A549 (cell line): ENCODE measurements at regions not wholly inside any gene's neighbourhood (a gene's known extent, or its start where the extent isn't known, plus 50 kb on each side); places are given as distances from the start of the nearest gene placed in this dataset.
"Not testable (repeated sequence)": the region's sequence is repeated elsewhere in the genome, so short reads cannot be mapped to it uniquely, and the experiment has no call there.

ENCODE experiments used
- ATAC-seq, 2 experiments: fragments of 200-7000 bp in 1 of 2; fragments of >200 bp in 1 of 2; cut with Nextera tagmentation in 1 of 2; cut with Tn5 transposase in 1 of 2; 3 replicates each; pipeline versions ENCODE4 v1.8.0 to v1.9.1; 2018 to 2020; ENCODE audit warnings: mild to moderate bottlenecking in 1 of 2, moderate library complexity in 1 of 2
- CTCF ChIA-PET: fragments of 300-600 bp; sonication (Branson Sonifier 250); formaldehyde crosslinking; extraction: SDS; loops from one replicate; lab custom pipeline; 2021; ENCODE audit warnings: antibody characterized with exemption, inconsistent platforms; lab: Yijun Ruan, JAX
- POLR2A ChIA-PET: fragments of 350-600 bp; formaldehyde crosslinking; extraction: SDS; loops from one replicate; lab custom pipeline; 2021; ENCODE audit warnings: antibody characterized with exemption, inconsistent platforms; lab: Yijun Ruan, JAX
- DNase-seq, 2 experiments: peaks; one replicate each; pipeline versions ENCODE4 v3.0.0 to v3.0.0-alpha.2; 2011 to 2016; ENCODE audit warnings: low read depth in 1 of 2, low spot score in 1 of 2
- FAIRE-seq: peaks from 2 replicates; lab custom pipeline; 2011; peaks lifted over from hg19 to GRCh38; lab: Jason Lieb, UNC
- H3K27ac ChIP-seq, 2 experiments: fragments of >200 bp; sonication (Bioruptor Twin); formaldehyde crosslinking; 3 replicates each; pipeline ENCODE4 v1.5.1; 2016 to 2017
- H3K4me1 ChIP-seq: fragments of >200 bp; sonication (Bioruptor Twin); formaldehyde crosslinking; 3 replicates; pipeline ENCODE4 v1.6.1; 2016
- H3K4me2 ChIP-seq: fragments of >200 bp; sonication (Bioruptor Twin); formaldehyde crosslinking; 3 replicates; pipeline ENCODE4 v1.6.1; 2016
- H3K4me3 ChIP-seq: fragments of >200 bp; sonication (Bioruptor Twin); formaldehyde crosslinking; 3 replicates; pipeline ENCODE4 v1.5.1; 2016
- H3K9me3 ChIP-seq: fragments of >200 bp; sonication (Bioruptor Twin); formaldehyde crosslinking; 3 replicates; pipeline ENCODE4 v1.6.1; 2016
- BCL3 ChIP-seq: fragments of >200 bp; sonication (Bioruptor Twin); formaldehyde crosslinking; IDR thresholded peaks from 3 replicates; pipeline ENCODE4 v1.6.1; 2016
- CBX8 ChIP-seq: fragments of 200-600 bp; sonication (generic); IDR thresholded peaks from 2 replicates; pipeline ENCODE4 v1.6.1; 2016
- CEBPB ChIP-seq, 2 experiments: fragments of >200 bp in 1 of 2; sonication (Bioruptor Twin) in 1 of 2; formaldehyde crosslinking in 1 of 2; IDR thresholded peaks; 2 replicates each; pipeline ENCODE4 v1.6.1; 2012 to 2016
- ESRRA ChIP-seq: fragments of 150-350 bp; IDR thresholded peaks from 2 replicates; pipeline ENCODE4 v1.6.1; 2014; ENCODE audit warnings: mild to moderate bottlenecking, low read length, borderline replicate concordance
- FOSL2 ChIP-seq, 2 experiments: fragments of 450-650 bp in 1 of 2; fragments of >200 bp in 1 of 2; sonication (Bioruptor Twin) in 1 of 2; formaldehyde crosslinking; IDR thresholded peaks; 2 replicates each; pipeline versions ENCODE4 v1.5.0 to v1.6.1; 2016 to 2020; ENCODE audit warnings: mild to moderate bottlenecking in 1 of 2, moderate library complexity in 1 of 2
- HOXA7 ChIP-seq: fragments of 250-450 bp; sonication (Bioruptor Pico); IDR thresholded peaks from 2 replicates; pipeline ENCODE4 v1.5.0; 2020; ENCODE audit warnings: mild to moderate bottlenecking, moderate library complexity
- KDM1A ChIP-seq: fragments of 200-600 bp; sonication (generic); IDR thresholded peaks from 2 replicates; pipeline ENCODE4 v1.6.1; 2016; ENCODE audit warnings: low read depth, mild to moderate bottlenecking
- KDM5A ChIP-seq: fragments of 200-600 bp; sonication (generic); IDR thresholded peaks from 2 replicates; pipeline ENCODE4 v1.6.1; 2016; ENCODE audit warnings: antibody characterized with exemption, mild to moderate bottlenecking
- MAX ChIP-seq: IDR thresholded peaks from 2 replicates; pipeline ENCODE4 v1.6.1; 2012
- MYC ChIP-seq: IDR thresholded peaks from 2 replicates; pipeline ENCODE4 v1.6.1; 2012; ENCODE audit warnings: mild to moderate bottlenecking, inconsistent platforms, low read length, improper control_type of control experiment, borderline replicate concordance
- NPAS2 ChIP-seq: fragments of 250-450 bp; sonication (Bioruptor Pico); IDR thresholded peaks from 2 replicates; pipeline ENCODE4 v1.8.0; 2022; ENCODE audit warnings: mild to moderate bottlenecking, moderate library complexity, borderline replicate concordance
- PHF8 ChIP-seq: fragments of 200-600 bp; sonication (generic); IDR thresholded peaks from 2 replicates; pipeline ENCODE4 v1.6.1; 2016; ENCODE audit warnings: low read depth, mild to moderate bottlenecking, antibody characterized with exemption, moderate library complexity, borderline replicate concordance
- RAD21 ChIP-seq, 2 experiments: fragments of >200 bp in 1 of 2; sonication (Bioruptor Twin) in 1 of 2; formaldehyde crosslinking in 1 of 2; IDR thresholded peaks in 1 of 2; conservative IDR thresholded peaks in 1 of 2; 2 replicates in 1 of 2; 3 replicates in 1 of 2; pipeline ENCODE4 v1.6.1; 2012 to 2018; ENCODE audit warnings: inconsistent platforms in 1 of 2
- RCOR1 ChIP-seq: fragments of 150-350 bp; IDR thresholded peaks from 2 replicates; pipeline ENCODE4 v1.6.1; 2014; ENCODE audit warnings: antibody characterized with exemption, low read length, low read depth
- RFX5 ChIP-seq: fragments of 450-650 bp; IDR thresholded peaks from 2 replicates; pipeline ENCODE4 v1.7.1; 2014; ENCODE audit warnings: antibody characterized with exemption, mild to moderate bottlenecking, moderate library complexity
- SMC3 ChIP-seq: fragments of >200 bp; sonication (Bioruptor Twin); formaldehyde crosslinking; IDR thresholded peaks from 3 replicates; pipeline ENCODE4 v1.6.1; 2018; ENCODE audit warnings: inconsistent platforms
- SREBF2 ChIP-seq: fragments of 450-650 bp; IDR thresholded peaks from 2 replicates; pipeline ENCODE4 v1.6.1; 2014; ENCODE audit warnings: mild to moderate bottlenecking, moderate library complexity
- USF2 ChIP-seq: fragments of 450-650 bp; IDR thresholded peaks from 2 replicates; pipeline ENCODE4 v1.6.1; 2014; ENCODE audit warnings: antibody characterized with exemption
- ZNF302 ChIP-seq: fragments of 250-450 bp; sonication (Bioruptor Pico); IDR thresholded peaks from 2 replicates; pipeline ENCODE4 v1.9.0; 2021; ENCODE audit warnings: inconsistent platforms, mild to moderate bottlenecking, moderate library complexity
- WGBS: methylation state at CpG from one replicate; pipeline ENCODE4 v1.1.6; 2017; ENCODE audit errors: missing lambda C conversion rate; 5-methylcytosine and 5-hydroxymethylcytosine counted together
- TF ChIP-seq, protein P1 (sequence below): fragments of >200 bp; sonication (Bioruptor Twin); formaldehyde crosslinking; IDR thresholded peaks from 3 replicates; pipeline ENCODE4 v1.5.1; 2016

GRCh38 chr12:104887452-104887851 is 70.6 kb downstream of the SLC41A2 start (continued):
- TF ChIP-seq BCL3 (no peak), HOXA7 (CRISPR knock-in tag) (no peak), SREBF2 (no peak), ESRRA (no peak), RFX5 (no peak), CBX8 (no peak), RCOR1 (no peak), PHF8 (no peak), ZNF302 (CRISPR knock-in tag) (no peak)
- TF ChIP-seq, protein P1, sequence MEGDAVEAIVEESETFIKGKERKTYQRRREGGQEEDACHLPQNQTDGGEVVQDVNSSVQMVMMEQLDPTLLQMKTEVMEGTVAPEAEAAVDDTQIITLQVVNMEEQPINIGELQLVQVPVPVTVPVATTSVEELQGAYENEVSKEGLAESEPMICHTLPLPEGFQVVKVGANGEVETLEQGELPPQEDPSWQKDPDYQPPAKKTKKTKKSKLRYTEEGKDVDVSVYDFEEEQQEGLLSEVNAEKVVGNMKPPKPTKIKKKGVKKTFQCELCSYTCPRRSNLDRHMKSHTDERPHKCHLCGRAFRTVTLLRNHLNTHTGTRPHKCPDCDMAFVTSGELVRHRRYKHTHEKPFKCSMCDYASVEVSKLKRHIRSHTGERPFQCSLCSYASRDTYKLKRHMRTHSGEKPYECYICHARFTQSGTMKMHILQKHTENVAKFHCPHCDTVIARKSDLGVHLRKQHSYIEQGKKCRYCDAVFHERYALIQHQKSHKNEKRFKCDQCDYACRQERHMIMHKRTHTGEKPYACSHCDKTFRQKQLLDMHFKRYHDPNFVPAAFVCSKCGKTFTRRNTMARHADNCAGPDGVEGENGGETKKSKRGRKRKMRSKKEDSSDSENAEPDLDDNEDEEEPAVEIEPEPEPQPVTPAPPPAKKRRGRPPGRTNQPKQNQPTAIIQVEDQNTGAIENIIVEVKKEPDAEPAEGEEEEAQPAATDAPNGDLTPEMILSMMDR = no peak

DNA sequence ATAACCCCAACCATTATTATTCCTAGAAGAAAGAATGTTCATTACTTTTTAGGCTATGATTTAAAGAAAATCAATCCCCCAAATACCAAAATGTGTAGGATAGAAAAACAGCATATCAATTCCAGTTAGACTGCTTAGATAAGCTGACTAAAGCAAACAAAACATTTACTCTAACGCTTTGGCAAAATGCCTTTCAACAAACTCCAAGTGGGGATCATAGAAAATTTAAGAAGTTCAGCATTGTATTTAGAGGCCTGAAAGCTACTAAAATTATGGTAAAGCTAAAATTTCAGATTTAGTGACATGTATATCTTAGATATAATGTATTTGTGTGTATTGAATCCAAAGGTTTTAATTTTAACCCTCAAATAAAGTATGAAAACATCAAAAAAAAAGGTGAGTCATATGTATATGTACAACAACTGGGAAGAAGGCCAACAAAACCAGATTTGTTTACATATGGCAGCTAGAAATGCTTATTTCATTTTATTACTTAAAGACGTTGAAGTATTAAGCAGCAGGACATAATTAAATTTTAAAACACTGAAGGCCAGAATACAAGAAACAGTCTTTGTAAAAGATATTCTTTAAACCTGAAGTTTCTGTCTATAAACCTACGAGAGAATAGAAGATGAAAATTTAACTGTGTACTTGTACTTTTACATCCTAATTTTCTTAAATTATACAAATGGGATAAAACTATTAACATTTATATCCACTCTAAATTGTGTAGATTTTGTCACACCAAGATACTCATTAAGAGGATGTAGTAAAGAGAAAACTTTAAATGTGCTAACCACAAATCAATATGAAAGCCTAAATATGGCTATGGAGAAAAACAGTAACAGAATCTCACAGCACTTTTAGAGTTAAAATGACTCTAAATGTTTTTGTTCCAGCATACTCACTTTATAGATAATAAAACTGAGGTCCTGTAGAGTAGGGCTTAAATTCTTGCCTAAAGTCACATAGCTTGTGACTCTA is 71.4 kb downstream of the SLC41A2 start:
- ATAC-seq (no peak), FAIRE-seq (peak; percentile 32), DNase-seq (no peak)
- peak overlapping the region; percentile 52 for H3K4me2 ChIP-seq
- POLR2A ChIA-PET = no interaction called here
- no peak overlapping the region for H3K4me3 ChIP-seq
- CTCF ChIA-PET = interaction anchor here (0.7 to 0.8 kb wide), 2 partner anchors 10 to 13 kb away, joined by 3 to 4 read pairs; no protein-coding TSS in a partner anchor
- peaks cover 21% of the 10 kb centered on the region for H3K4me1 ChIP-seq
- H3K9me3 ChIP-seq = no peaks in the 10 kb centered on the region
- no peak for TF ChIP-seq FOSL2 (IDR thresholded peaks at IDR 0.05)
- TF ChIP-seq FOSL2 (CRISPR knock-in tag; IDR thresholded peaks at IDR 0.05) = peak; percentile 67
- no peak for TF ChIP-seq USF2
- WGBS = 42% methylated on average over 3 of the region's 3 CpGs
- no peak overlapping the region for H3K27ac ChIP-seq

- H3K27ac ChIP-seq, ATAC-seq, H3K9me3 ChIP-seq, DNase-seq, H3K4me1 ChIP-seq, H3K4me2 ChIP-seq, POLR2A ChIA-PET, FAIRE-seq, H3K4me3 ChIP-seq: not testable (repeated sequence)
- CTCF ChIA-PET = interaction anchor here (2.4 kb wide), 1 partner anchor 497 kb away, joined by 17 read pairs; no protein-coding TSS in a partner anchor
- WGBS = 88% methylated on average over 3 of the region's 3 CpGs
Observed at GRCh38 chr12:104878858-104879257, 79.2 kb downstream of the SLC41A2 start.

GRCh38 chr12:104877103-104877705 is 80.9 kb downstream of the SLC41A2 start:
- Histone ChIP-seq H3K4me3 (no peak overlapping the region), H3K4me2 (no peak overlapping the region), H3K4me1 (peaks cover 6% of the 10 kb centered on the region), H3K27ac (no peak overlapping the region), H3K9me3 (no peaks in the 10 kb centered on the region; the same call in 2 of the 3 replicates)
- no peak for TF ChIP-seq KDM5A
- TF ChIP-seq CEBPB (IDR thresholded peaks at IDR 0.05) = 0 out of 4 replicates have a peak, but pooled peaks of 1 of the 2 experiments have one; percentile 13
- TF ChIP-seq, protein P1 = peak; percentile 78
- no peak for TF ChIP-seq MYC
- no peak for TF ChIP-seq FOSL2 (IDR thresholded peaks at IDR 0.05)
- no peak for TF ChIP-seq FOSL2 (CRISPR knock-in tag; IDR thresholded peaks at IDR 0.05)
- TF ChIP-seq MAX = no peak
- no peak for TF ChIP-seq KDM1A
- TF ChIP-seq SMC3 = peak; percentile 83
- no peak for TF ChIP-seq HOXA7 (CRISPR knock-in tag)
- TF ChIP-seq RAD21 (conservative IDR thresholded peaks at IDR 0.05 in 1 of 2, IDR thresholded peaks at IDR 0.05 in 1 of 2) = peak; percentile 89 to 93
- TF ChIP-seq NPAS2 = no peak
- POLR2A ChIA-PET = no interaction called here
- FAIRE-seq = no peak
- WGBS = 75% methylated on average over 3 of the region's 3 CpGs
- ATAC-seq = peak; percentile 76 to 83; a peak in 5 of 6 replicates
- CTCF ChIA-PET = interaction anchor here (0.6 to 2.4 kb wide), 17 partner anchors 8 to 499 kb away, joined by 3 to 17 read pairs (median 3); no protein-coding TSS in a partner anchor
- DNase-seq = peak; percentile 13 to 50
